Esophagus muscularis mucosa (tissue), 3 donors: ENCODE measurements at regions not wholly inside any gene's neighbourhood (a gene's known extent, or its start where the extent isn't known, plus 50 kb on each side); places are given as distances from the start of the nearest gene placed in this dataset.

ENCODE experiments used
- POLR2A ChIP-seq: fragments of 450-650 bp; IDR thresholded peaks from one replicate; pipeline ENCODE4 v1.6.1; 2017; ENCODE audit warnings: antibody characterized with exemption, moderate library complexity, mild to moderate bottlenecking, low read depth
- TF ChIP-seq, protein P1 (sequence below), 3 experiments: fragments of 200-600 bp in 2 of 3; fragments of 450-650 bp in 1 of 3; sonication (generic) in 2 of 3; IDR thresholded peaks; one replicate each; pipeline ENCODE4 v1.5.1; 2017 to 2019; ENCODE audit warnings: antibody characterized with exemption in 3 of 3, mild to moderate bottlenecking in 2 of 3, moderate library complexity in 1 of 3

DNA sequence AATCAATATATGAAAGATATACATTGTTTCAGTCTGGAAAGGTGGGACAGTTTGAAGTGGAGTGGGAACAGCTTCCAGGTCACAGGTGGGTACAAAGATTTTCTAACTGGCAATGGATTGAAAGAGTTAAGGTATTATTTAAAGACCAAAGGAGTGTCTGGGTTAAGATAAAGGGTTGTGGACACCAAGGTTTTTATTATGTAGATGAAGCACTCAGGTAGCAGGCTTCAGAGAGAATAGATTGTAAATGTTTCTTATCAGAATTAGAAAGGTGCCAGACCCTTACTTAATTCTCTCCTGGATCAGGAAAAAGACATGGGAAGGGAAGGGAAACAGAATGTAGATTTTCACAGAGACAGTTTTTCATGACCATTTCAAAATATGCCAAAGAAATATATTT is 1174.8 kb downstream of the MAT2B start:
- no peak for TF ChIP-seq POLR2A
- TF ChIP-seq, protein P1, sequence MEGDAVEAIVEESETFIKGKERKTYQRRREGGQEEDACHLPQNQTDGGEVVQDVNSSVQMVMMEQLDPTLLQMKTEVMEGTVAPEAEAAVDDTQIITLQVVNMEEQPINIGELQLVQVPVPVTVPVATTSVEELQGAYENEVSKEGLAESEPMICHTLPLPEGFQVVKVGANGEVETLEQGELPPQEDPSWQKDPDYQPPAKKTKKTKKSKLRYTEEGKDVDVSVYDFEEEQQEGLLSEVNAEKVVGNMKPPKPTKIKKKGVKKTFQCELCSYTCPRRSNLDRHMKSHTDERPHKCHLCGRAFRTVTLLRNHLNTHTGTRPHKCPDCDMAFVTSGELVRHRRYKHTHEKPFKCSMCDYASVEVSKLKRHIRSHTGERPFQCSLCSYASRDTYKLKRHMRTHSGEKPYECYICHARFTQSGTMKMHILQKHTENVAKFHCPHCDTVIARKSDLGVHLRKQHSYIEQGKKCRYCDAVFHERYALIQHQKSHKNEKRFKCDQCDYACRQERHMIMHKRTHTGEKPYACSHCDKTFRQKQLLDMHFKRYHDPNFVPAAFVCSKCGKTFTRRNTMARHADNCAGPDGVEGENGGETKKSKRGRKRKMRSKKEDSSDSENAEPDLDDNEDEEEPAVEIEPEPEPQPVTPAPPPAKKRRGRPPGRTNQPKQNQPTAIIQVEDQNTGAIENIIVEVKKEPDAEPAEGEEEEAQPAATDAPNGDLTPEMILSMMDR (IDR thresholded peaks at IDR 0.05): no peak
